ENCODE measurements at regions not wholly inside any gene's neighbourhood (a gene's known extent, or its start where the extent isn't known, plus 50 kb on each side); places are given as distances from the start of the nearest gene placed in this dataset.

GRCh38 chr11:116413301-116414242 lies 359.2 kb downstream of the BUD13 start:
- Histone ChIP-seq H3K4me1 (ENCODE audit: control insufficient read depth in 5 of 5, insufficient read depth in 5 of 5, low read length in 5 of 5) (no peaks in the 10 kb centered on the region), H3K4me3 (ENCODE audit: low read depth in 1 of 5, low read length in 5 of 5) (no peak overlapping the region), H3K27ac (ENCODE audit: low read depth, low read length) (no peak overlapping the region), H3K9ac (ENCODE audit: low read length in 5 of 5) (no peak overlapping the region), H3K36me3 (ENCODE audit: control insufficient read depth in 5 of 5, insufficient read depth in 5 of 5, low read length in 5 of 5) (no peaks in the 10 kb centered on the region), H3K9me3 (ENCODE audit: control insufficient read depth in 5 of 5, low read length in 5 of 5) (no peaks in the 10 kb centered on the region), H3K27me3 (ENCODE audit: control insufficient read depth in 5 of 5, insufficient read depth in 4 of 5, low read length in 5 of 5) (peaks cover 0 to 13% (median 6%) of the 10 kb centered on the region in 5 donors)

GRCh38 chr11:116412118-116412889 lies 360.5 kb downstream of the BUD13 start:
- Histone ChIP-seq H3K4me3 (ENCODE audit: low read depth in 1 of 5, low read length in 5 of 5) (no peak overlapping the region), H3K27ac (ENCODE audit: low read depth, low read length) (no peak overlapping the region), H3K36me3 (ENCODE audit: control insufficient read depth in 5 of 5, insufficient read depth in 5 of 5, low read length in 5 of 5) (no peaks in the 10 kb centered on the region), H3K9ac (ENCODE audit: low read length in 5 of 5) (no peak overlapping the region), H3K27me3 (ENCODE audit: control insufficient read depth in 5 of 5, insufficient read depth in 4 of 5, low read length in 5 of 5) (peaks cover 0 to 10% (median 6%) of the 10 kb centered on the region in 5 donors), H3K9me3 (ENCODE audit: control insufficient read depth in 5 of 5, low read length in 5 of 5) (no peaks in the 10 kb centered on the region), H3K4me1 (ENCODE audit: control insufficient read depth in 5 of 5, insufficient read depth in 5 of 5, low read length in 5 of 5) (no peaks in the 10 kb centered on the region)

GRCh38 chr11:116409238-116409637 lies 363.5 kb downstream of the BUD13 start:
- Histone ChIP-seq H3K27me3 (ENCODE audit: control insufficient read depth in 5 of 5, insufficient read depth in 4 of 5, low read length in 5 of 5) (peaks cover 0 to 8% (median 6%) of the 10 kb centered on the region in 5 donors), H3K9me3 (ENCODE audit: control insufficient read depth in 5 of 5, low read length in 5 of 5) (no peaks in the 10 kb centered on the region), H3K4me1 (ENCODE audit: control insufficient read depth in 5 of 5, insufficient read depth in 5 of 5, low read length in 5 of 5) (no peaks in the 10 kb centered on the region), H3K9ac (ENCODE audit: low read length in 5 of 5) (no peak overlapping the region), H3K27ac (ENCODE audit: low read depth, low read length) (no peak overlapping the region), H3K36me3 (ENCODE audit: control insufficient read depth in 5 of 5, insufficient read depth in 5 of 5, low read length in 5 of 5) (no peaks in the 10 kb centered on the region), H3K4me3 (ENCODE audit: low read depth in 1 of 5, low read length in 5 of 5) (no peak overlapping the region)

- Histone ChIP-seq H3K9ac (ENCODE audit: low read length in 5 of 5) (no peak overlapping the region), H3K27me3 (ENCODE audit: control insufficient read depth in 5 of 5, insufficient read depth in 4 of 5, low read length in 5 of 5) (peaks cover 0 to 8% (median 6%) of the 10 kb centered on the region in 5 donors), H3K4me3 (ENCODE audit: low read depth in 1 of 5, low read length in 5 of 5) (no peak overlapping the region), H3K9me3 (ENCODE audit: control insufficient read depth in 5 of 5, low read length in 5 of 5) (no peaks in the 10 kb centered on the region), H3K36me3 (ENCODE audit: control insufficient read depth in 5 of 5, insufficient read depth in 5 of 5, low read length in 5 of 5) (no peaks in the 10 kb centered on the region), H3K4me1 (ENCODE audit: control insufficient read depth in 5 of 5, insufficient read depth in 5 of 5, low read length in 5 of 5) (no peaks in the 10 kb centered on the region), H3K27ac (ENCODE audit: low read depth, low read length) (no peak overlapping the region)
Measured at GRCh38 chr11:116406042-116406441, 366.7 kb downstream of the BUD13 start.

- Histone ChIP-seq H3K4me3 (ENCODE audit: low read depth in 1 of 5, low read length in 5 of 5) (no peak overlapping the region), H3K9me3 (ENCODE audit: control insufficient read depth in 5 of 5, low read length in 5 of 5) (no peaks in the 10 kb centered on the region), H3K27me3 (ENCODE audit: control insufficient read depth in 5 of 5, insufficient read depth in 4 of 5, low read length in 5 of 5) (peaks cover 0 to 6% (median 4%) of the 10 kb centered on the region in 5 donors), H3K27ac (ENCODE audit: low read depth, low read length) (no peak overlapping the region), H3K9ac (ENCODE audit: low read length in 5 of 5) (no peak overlapping the region), H3K4me1 (ENCODE audit: control insufficient read depth in 5 of 5, insufficient read depth in 5 of 5, low read length in 5 of 5) (no peaks in the 10 kb centered on the region), H3K36me3 (ENCODE audit: control insufficient read depth in 5 of 5, insufficient read depth in 5 of 5, low read length in 5 of 5) (no peaks in the 10 kb centered on the region)
Measured at GRCh38 chr11:116404462-116404798, 368.4 kb downstream of the BUD13 start.

- Histone ChIP-seq H3K36me3 (ENCODE audit: control insufficient read depth in 5 of 5, insufficient read depth in 5 of 5, low read length in 5 of 5) (no peaks in the 10 kb centered on the region), H3K27me3 (ENCODE audit: control insufficient read depth in 5 of 5, insufficient read depth in 4 of 5, low read length in 5 of 5) (peaks cover 0 to under 1% (median 0%) of the 10 kb centered on the region in 5 donors), H3K27ac (ENCODE audit: low read depth, low read length) (no peak overlapping the region), H3K4me3 (ENCODE audit: low read depth in 1 of 5, low read length in 5 of 5) (no peak overlapping the region), H3K9me3 (ENCODE audit: control insufficient read depth in 5 of 5, low read length in 5 of 5) (no peaks in the 10 kb centered on the region), H3K4me1 (ENCODE audit: control insufficient read depth in 5 of 5, insufficient read depth in 5 of 5, low read length in 5 of 5) (no peaks in the 10 kb centered on the region), H3K9ac (ENCODE audit: low read length in 5 of 5) (no peak overlapping the region)
Measured at GRCh38 chr11:116403794-116404461, 368.9 kb downstream of the BUD13 start.

GRCh38 chr11:116400081-116400480 lies 372.7 kb downstream of the BUD13 start:
- H3K27ac ChIP-seq (ENCODE audit: low read depth, low read length), result no peak overlapping the region

GRCh38 chr11:116397602-116398084 lies 375.1 kb downstream of the BUD13 start:
- H3K4me3 ChIP-seq (ENCODE audit: low read depth in 1 of 5, low read length in 5 of 5), result no peak overlapping the region
- H3K9me3 ChIP-seq (ENCODE audit: control insufficient read depth in 5 of 5, low read length in 5 of 5), result peaks cover 2 to 11% (median 9%) of the 10 kb centered on the region in 5 donors
- peaks cover 0 to 3% (median 0%) of the 10 kb centered on the region in 5 donors for H3K27me3 ChIP-seq (ENCODE audit: control insufficient read depth in 5 of 5, insufficient read depth in 4 of 5, low read length in 5 of 5)
- peaks cover 0 to 6% (median 0%) of the 10 kb centered on the region in 5 donors for H3K4me1 ChIP-seq (ENCODE audit: control insufficient read depth in 5 of 5, insufficient read depth in 5 of 5, low read length in 5 of 5)
- no peak overlapping the region for H3K9ac ChIP-seq (ENCODE audit: low read length in 5 of 5)
- no peaks in the 10 kb centered on the region for H3K36me3 ChIP-seq (ENCODE audit: control insufficient read depth in 5 of 5, insufficient read depth in 5 of 5, low read length in 5 of 5)
- no peak overlapping the region for H3K27ac ChIP-seq (ENCODE audit: low read depth, low read length)

More at GRCh38 chr11:116400081-116400480, 372.7 kb downstream of the BUD13 start:
- H3K27me3 ChIP-seq (ENCODE audit: control insufficient read depth in 5 of 5, insufficient read depth in 4 of 5, low read length in 5 of 5), result no peaks in the 10 kb centered on the region
- H3K9me3 ChIP-seq (ENCODE audit: control insufficient read depth in 5 of 5, low read length in 5 of 5), result peaks cover 0 to 1% (median 0%) of the 10 kb centered on the region in 5 donors
- no peaks in the 10 kb centered on the region for H3K36me3 ChIP-seq (ENCODE audit: control insufficient read depth in 5 of 5, insufficient read depth in 5 of 5, low read length in 5 of 5)
- no peak overlapping the region for H3K9ac ChIP-seq (ENCODE audit: low read length in 5 of 5)
- H3K4me3 ChIP-seq (ENCODE audit: low read depth in 1 of 5, low read length in 5 of 5), result no peak overlapping the region
- H3K4me1 ChIP-seq (ENCODE audit: control insufficient read depth in 5 of 5, insufficient read depth in 5 of 5, low read length in 5 of 5), result peaks cover 0 to 6% (median 0%) of the 10 kb centered on the region in 5 donors

GRCh38 chr11:116396331-116396730 lies 376.5 kb downstream of the BUD13 start:
- peaks cover 0 to 3% (median 0%) of the 10 kb centered on the region in 5 donors for H3K27me3 ChIP-seq (ENCODE audit: control insufficient read depth in 5 of 5, insufficient read depth in 4 of 5, low read length in 5 of 5)
- peaks cover 2 to 11% (median 9%) of the 10 kb centered on the region in 5 donors for H3K9me3 ChIP-seq (ENCODE audit: control insufficient read depth in 5 of 5, low read length in 5 of 5)
- H3K27ac ChIP-seq (ENCODE audit: low read depth, low read length), result no peak overlapping the region
- H3K4me3 ChIP-seq (ENCODE audit: low read depth in 1 of 5, low read length in 5 of 5), result no peak overlapping the region
- no peaks in the 10 kb centered on the region for H3K36me3 ChIP-seq (ENCODE audit: control insufficient read depth in 5 of 5, insufficient read depth in 5 of 5, low read length in 5 of 5)
- no peak overlapping the region for H3K9ac ChIP-seq (ENCODE audit: low read length in 5 of 5)
- H3K4me1 ChIP-seq (ENCODE audit: control insufficient read depth in 5 of 5, insufficient read depth in 5 of 5, low read length in 5 of 5), result peaks cover 0 to 6% (median 0%) of the 10 kb centered on the region in 5 donors
